ENCODE measurements at regions not wholly inside any gene's neighbourhood (a gene's known extent, or its start where the extent isn't known, plus 50 kb on each side); places are given as distances from the start of the nearest gene placed in this dataset.

- TF ChIP-seq, protein P1, sequence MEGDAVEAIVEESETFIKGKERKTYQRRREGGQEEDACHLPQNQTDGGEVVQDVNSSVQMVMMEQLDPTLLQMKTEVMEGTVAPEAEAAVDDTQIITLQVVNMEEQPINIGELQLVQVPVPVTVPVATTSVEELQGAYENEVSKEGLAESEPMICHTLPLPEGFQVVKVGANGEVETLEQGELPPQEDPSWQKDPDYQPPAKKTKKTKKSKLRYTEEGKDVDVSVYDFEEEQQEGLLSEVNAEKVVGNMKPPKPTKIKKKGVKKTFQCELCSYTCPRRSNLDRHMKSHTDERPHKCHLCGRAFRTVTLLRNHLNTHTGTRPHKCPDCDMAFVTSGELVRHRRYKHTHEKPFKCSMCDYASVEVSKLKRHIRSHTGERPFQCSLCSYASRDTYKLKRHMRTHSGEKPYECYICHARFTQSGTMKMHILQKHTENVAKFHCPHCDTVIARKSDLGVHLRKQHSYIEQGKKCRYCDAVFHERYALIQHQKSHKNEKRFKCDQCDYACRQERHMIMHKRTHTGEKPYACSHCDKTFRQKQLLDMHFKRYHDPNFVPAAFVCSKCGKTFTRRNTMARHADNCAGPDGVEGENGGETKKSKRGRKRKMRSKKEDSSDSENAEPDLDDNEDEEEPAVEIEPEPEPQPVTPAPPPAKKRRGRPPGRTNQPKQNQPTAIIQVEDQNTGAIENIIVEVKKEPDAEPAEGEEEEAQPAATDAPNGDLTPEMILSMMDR (IDR thresholded peaks at IDR 0.05; ENCODE audit: low read depth, low read length), result no peak
- TF ChIP-seq POLR2A (IDR thresholded peaks at IDR 0.05; ENCODE audit: extremely low read depth, insufficient read length), result no peak
These were observed 110.4 kb downstream of the CBLN2 start for GRCh38 chr18:72433756-72434155.

Measured in NB4 (cell line).